Neutrophil (primary cell): ENCODE measurements at regions not wholly inside any gene's neighbourhood (a gene's known extent, or its start where the extent isn't known, plus 50 kb on each side); places are given as distances from the start of the nearest gene placed in this dataset.

Source experiments
- H3K27ac ChIP-seq: fragments of 200-600 bp; sonication (generic); 2 replicates; pipeline ENCODE4 v1.5.1; 2016; ENCODE audit warnings: mild to moderate bottlenecking, moderate library complexity
- H3K27me3 ChIP-seq: fragments of 200-600 bp; sonication (generic); 2 replicates; pipeline ENCODE4 v1.6.0; 2016; ENCODE audit warnings: mild to moderate bottlenecking
- H3K36me3 ChIP-seq: fragments of 200-600 bp; sonication (generic); 2 replicates; pipeline ENCODE4 v1.5.1; 2017
- H3K4me1 ChIP-seq, 2 experiments: fragments of 200-600 bp in 1 of 2; sonication (generic) in 1 of 2; 1 replicate in 1 of 2; 2 replicates in 1 of 2; pipeline versions ENCODE4 v1.5.1 to v1.6.1; 2013 to 2016; ENCODE audit warnings: low read depth in 1 of 2, low read length in 1 of 2, mild to moderate bottlenecking in 1 of 2, moderate library complexity in 1 of 2; ENCODE audit not compliant: control insufficient read depth in 1 of 2, insufficient read depth in 1 of 2
- H3K4me3 ChIP-seq, 2 experiments: fragments of 200-600 bp in 1 of 2; sonication (generic) in 1 of 2; 1 replicate in 1 of 2; 2 replicates in 1 of 2; pipeline ENCODE4 v1.5.1; 2013 to 2016; ENCODE audit warnings: low read depth in 1 of 2, low read length in 1 of 2, mild to moderate bottlenecking in 1 of 2, moderate library complexity in 1 of 2
- H3K9me3 ChIP-seq: fragments of 200-600 bp; sonication (generic); 2 replicates; pipeline ENCODE4 v1.5.1; 2016
- CTCF ChIP-seq: fragments of 200-600 bp; sonication (generic); IDR thresholded peaks from 2 replicates; pipeline ENCODE4 v1.5.1; 2016; ENCODE audit warnings: antibody characterized with exemption

- Histone ChIP-seq H3K36me3 (no peaks in the 10 kb centered on the region), H3K4me1 (no peaks in the 10 kb centered on the region), H3K9me3 (no peaks in the 10 kb centered on the region), H3K4me3 (no peak overlapping the region), H3K27ac (no peak overlapping the region), H3K27me3 (no peaks in the 10 kb centered on the region)
- no peak for TF ChIP-seq CTCF
Observed at GRCh38 chr11:104791896-104792295, 106.4 kb downstream of the CASP12 start.

GRCh38 chr11:104784684-104785460 is 113.4 kb downstream of the CASP12 start:
- no peak for TF ChIP-seq CTCF
- H3K9me3 ChIP-seq = no peaks in the 10 kb centered on the region
- no peak overlapping the region for H3K27ac ChIP-seq
- no peaks in the 10 kb centered on the region for H3K4me1 ChIP-seq
- no peaks in the 10 kb centered on the region for H3K27me3 ChIP-seq
- no peak overlapping the region for H3K4me3 ChIP-seq
- H3K36me3 ChIP-seq = no peaks in the 10 kb centered on the region

- H3K4me1 ChIP-seq = no peaks in the 10 kb centered on the region
- TF ChIP-seq CTCF = no peak
- H3K27me3 ChIP-seq = no peaks in the 10 kb centered on the region
Observed at GRCh38 chr11:104783241-104783640, 115.0 kb downstream of the CASP12 start.

GRCh38 chr11:104782377-104782754 is 115.9 kb downstream of the CASP12 start:
- Histone ChIP-seq H3K36me3 (no peaks in the 10 kb centered on the region), H3K4me1 (no peaks in the 10 kb centered on the region), H3K4me3 (no peak overlapping the region), H3K27me3 (no peaks in the 10 kb centered on the region), H3K27ac (no peak overlapping the region), H3K9me3 (no peaks in the 10 kb centered on the region)
- no peak for TF ChIP-seq CTCF

More at GRCh38 chr11:104783241-104783640, 115.0 kb downstream of the CASP12 start:
- no peaks in the 10 kb centered on the region for H3K36me3 ChIP-seq
- H3K4me3 ChIP-seq = no peak overlapping the region
- H3K27ac ChIP-seq = no peak overlapping the region
- H3K9me3 ChIP-seq = no peaks in the 10 kb centered on the region

- Histone ChIP-seq H3K36me3 (no peaks in the 10 kb centered on the region), H3K4me1 (no peaks in the 10 kb centered on the region)
- TF ChIP-seq CTCF = no peak
Observed at GRCh38 chr11:104781719-104782376, 116.4 kb downstream of the CASP12 start.

More at GRCh38 chr11:104781719-104782376, 116.4 kb downstream of the CASP12 start:
- H3K9me3 ChIP-seq = no peaks in the 10 kb centered on the region
- H3K27ac ChIP-seq = no peak overlapping the region
- H3K27me3 ChIP-seq = no peaks in the 10 kb centered on the region
- H3K4me3 ChIP-seq = no peak overlapping the region
